Hepatocyte (in vitro differentiated cells): ENCODE measurements at regions not wholly inside any gene's neighbourhood (a gene's known extent, or its start where the extent isn't known, plus 50 kb on each side); places are given as distances from the start of the nearest gene placed in this dataset.

Experiments
- DNase-seq: peaks from one replicate; pipeline ENCODE4 v3.0.0-alpha.2; 2016; ENCODE audit warnings: low spot score
- H2AFZ ChIP-seq: fragments of 200-600 bp; sonication (generic); 2 replicates; pipeline ENCODE4 v1.6.0; 2016; ENCODE audit warnings: antibody characterized with exemption, mild to moderate bottlenecking
- H3K27ac ChIP-seq: fragments of 200-600 bp; sonication (generic); 2 replicates; pipeline ENCODE4 v1.5.1; 2016; ENCODE audit warnings: mild to moderate bottlenecking
- H3K27me3 ChIP-seq: fragments of 200-600 bp; sonication (generic); 2 replicates; pipeline ENCODE4 v1.6.1; 2016
- H3K36me3 ChIP-seq: fragments of 200-600 bp; sonication (generic); replicated peaks from 2 replicates; pipeline ENCODE4 v1.5.1; 2016; ENCODE audit warnings: low read depth; ENCODE audit not compliant: insufficient read depth
- H3K4me1 ChIP-seq: fragments of 200-600 bp; sonication (generic); 2 replicates; pipeline ENCODE4 v1.5.1; 2016; ENCODE audit warnings: mild to moderate bottlenecking, moderate library complexity; ENCODE audit not compliant: insufficient read depth
- H3K4me2 ChIP-seq: fragments of 200-600 bp; sonication (generic); 2 replicates; pipeline ENCODE4 v1.6.0; 2016
- H3K4me3 ChIP-seq: fragments of 200-600 bp; sonication (generic); 2 replicates; pipeline ENCODE4 v1.5.1; 2016; ENCODE audit warnings: mild to moderate bottlenecking
- H3K79me2 ChIP-seq: fragments of 200-600 bp; sonication (generic); 2 replicates; pipeline ENCODE4 v1.6.0; 2017; ENCODE audit warnings: mild to moderate bottlenecking
- H3K9me2 ChIP-seq: fragments of 200-600 bp; sonication (generic); replicated peaks from 2 replicates; pipeline ENCODE4 v1.6.0; 2017; ENCODE audit warnings: mild to moderate bottlenecking; ENCODE audit not compliant: insufficient read depth
- H3K9me3 ChIP-seq: fragments of 200-600 bp; sonication (generic); 2 replicates; pipeline ENCODE4 v1.5.1; 2016; ENCODE audit warnings: low read depth, mild to moderate bottlenecking
- H4K20me1 ChIP-seq: fragments of 200-600 bp; sonication (generic); 2 replicates; pipeline ENCODE4 v1.6.0; 2016; ENCODE audit warnings: mild to moderate bottlenecking; ENCODE audit not compliant: insufficient read depth, poor library complexity, severe bottlenecking
- CTCF ChIP-seq: fragments of 200-600 bp; sonication (generic); IDR thresholded peaks from 2 replicates; pipeline ENCODE4 v1.5.1; 2016; ENCODE audit warnings: antibody characterized with exemption, mild to moderate bottlenecking; ENCODE audit not compliant: poor library complexity
- EZH2 ChIP-seq: fragments of 200-600 bp; sonication (generic); IDR thresholded peaks from 2 replicates; pipeline ENCODE4 v1.6.1; 2016; ENCODE audit warnings: antibody characterized with exemption, mild to moderate bottlenecking, borderline replicate concordance
- EZH2phosphoT487 ChIP-seq: fragments of 200-600 bp; sonication (generic); IDR thresholded peaks from one replicate; pipeline ENCODE4 v1.6.1; 2018; ENCODE audit warnings: antibody characterized with exemption, mild to moderate bottlenecking, low read depth, moderate library complexity; ENCODE audit not compliant: unreplicated experiment, severe bottlenecking
- WGBS: methylation state at CpG from one replicate; pipeline ENCODE4 v1.1.6; 2016; ENCODE audit warnings: low lambda C conversion rate; ENCODE audit errors: missing lambda C conversion rate; 5-methylcytosine and 5-hydroxymethylcytosine counted together

- WGBS = 83% methylated on average over 3 of the region's 3 CpGs
- H3K4me3 ChIP-seq = no peak overlapping the region
- H3K27me3 ChIP-seq = no peaks in the 10 kb centered on the region
- H3K9me2 ChIP-seq = no peaks in the 10 kb centered on the region
- no peak overlapping the region for H2AFZ ChIP-seq
- H3K4me1 ChIP-seq = no peaks in the 10 kb centered on the region
- no peaks in the 10 kb centered on the region for H3K79me2 ChIP-seq
- no peak overlapping the region for H3K4me2 ChIP-seq
- H3K9me3 ChIP-seq = no peaks in the 10 kb centered on the region
- no peak for DNase-seq
- H3K36me3 ChIP-seq = no peaks in the 10 kb centered on the region
- H4K20me1 ChIP-seq = no peaks in the 10 kb centered on the region
- no peak overlapping the region for H3K27ac ChIP-seq
- TF ChIP-seq EZH2 = no peak
- no peak for TF ChIP-seq EZH2phosphoT487
- no peak for TF ChIP-seq CTCF
Measured at GRCh38 chr13:51021811-51022210, 89.3 kb downstream of the C13orf42 start.

- Histone ChIP-seq H3K36me3 (no peaks in the 10 kb centered on the region), H3K4me1 (no peaks in the 10 kb centered on the region), H3K4me2 (no peak overlapping the region), H3K4me3 (no peak overlapping the region), H2AFZ (no peak overlapping the region), H3K9me2 (no peaks in the 10 kb centered on the region), H3K27me3 (no peaks in the 10 kb centered on the region), H3K27ac (no peak overlapping the region), H3K9me3 (no peaks in the 10 kb centered on the region), H4K20me1 (no peaks in the 10 kb centered on the region), H3K79me2 (no peaks in the 10 kb centered on the region)
- TF ChIP-seq EZH2 (no peak), CTCF (no peak), EZH2phosphoT487 (no peak)
- DNase-seq = no peak
- WGBS = 94% methylated on average over 8 of the region's 8 CpGs
Measured at GRCh38 chr13:51020600-51020999, 90.5 kb downstream of the C13orf42 start.

- no peak for TF ChIP-seq EZH2
- TF ChIP-seq CTCF = no peak
- TF ChIP-seq EZH2phosphoT487 = no peak
- H2AFZ ChIP-seq = no peak overlapping the region
- no peak for DNase-seq
- no peaks in the 10 kb centered on the region for H3K9me2 ChIP-seq
- no peak overlapping the region for H3K4me2 ChIP-seq
- H3K27me3 ChIP-seq = no peaks in the 10 kb centered on the region
- 88% methylated on average over 5 of the region's 5 CpGs for WGBS
- H3K4me3 ChIP-seq = no peak overlapping the region
- no peaks in the 10 kb centered on the region for H3K4me1 ChIP-seq
- H3K36me3 ChIP-seq = no peaks in the 10 kb centered on the region
- no peak overlapping the region for H3K27ac ChIP-seq
- no peaks in the 10 kb centered on the region for H3K79me2 ChIP-seq
- H3K9me3 ChIP-seq = no peaks in the 10 kb centered on the region
- no peaks in the 10 kb centered on the region for H4K20me1 ChIP-seq
Measured at GRCh38 chr13:51019026-51019425, 92.0 kb downstream of the C13orf42 start.

- H3K27ac ChIP-seq = no peak overlapping the region
- 89% methylated on average over 1 of the region's 1 CpG for WGBS
- no peaks in the 10 kb centered on the region for H3K4me1 ChIP-seq
Measured at GRCh38 chr13:51017516-51017915, 93.6 kb downstream of the C13orf42 start.

More at GRCh38 chr13:51017516-51017915, 93.6 kb downstream of the C13orf42 start:
- Histone ChIP-seq H3K79me2 (no peaks in the 10 kb centered on the region), H3K9me2 (no peaks in the 10 kb centered on the region), H3K4me3 (no peak overlapping the region), H4K20me1 (no peaks in the 10 kb centered on the region), H3K27me3 (no peaks in the 10 kb centered on the region), H3K9me3 (no peaks in the 10 kb centered on the region), H2AFZ (no peak overlapping the region), H3K36me3 (no peaks in the 10 kb centered on the region), H3K4me2 (no peak overlapping the region)
- DNase-seq = no peak
- TF ChIP-seq EZH2phosphoT487 (no peak), CTCF (no peak), EZH2 (no peak)
